ENCODE measurements at regions not wholly inside any gene's neighbourhood (a gene's known extent, or its start where the extent isn't known, plus 50 kb on each side); places are given as distances from the start of the nearest gene placed in this dataset.
A peak's percentile ranks its signal among the peaks of the same experiment; 100 is the strongest.

DNA sequence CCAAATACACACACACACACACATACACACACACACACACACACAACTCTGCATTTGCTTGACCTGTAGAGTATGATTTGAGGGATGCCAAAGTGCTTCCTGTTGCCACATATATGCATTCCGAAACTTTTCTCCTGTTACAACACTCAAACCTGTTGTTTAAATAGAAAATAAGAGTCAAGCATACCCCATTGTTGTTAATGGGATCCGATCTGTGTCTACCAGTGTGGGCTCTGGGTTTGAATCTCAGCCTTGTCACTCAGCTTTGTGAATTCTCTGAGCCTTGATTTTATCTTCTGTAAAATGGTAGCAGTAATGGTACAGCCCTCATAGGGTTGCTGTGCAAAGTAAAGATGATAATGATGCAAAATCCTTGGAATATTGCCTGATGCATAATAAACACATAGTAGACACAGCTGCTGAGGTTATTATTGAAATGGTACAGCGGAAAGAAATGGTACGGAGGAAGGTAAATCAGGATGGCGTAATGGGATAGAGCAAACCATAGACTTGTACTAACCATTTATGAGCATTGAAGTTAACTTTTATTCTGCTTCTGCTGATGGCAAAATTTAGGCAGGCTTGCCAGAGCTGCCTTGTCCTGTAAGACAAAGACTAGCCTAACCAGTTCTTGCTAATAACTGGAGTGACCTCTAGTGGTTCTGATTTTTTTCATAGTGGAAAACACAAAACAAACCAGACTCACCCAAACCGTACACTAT, 113.5 kb upstream of the PHACTR1 start:
- TF ChIP-seq POLR2A (IDR thresholded peaks at IDR 0.05): no peak
- no peak for TF ChIP-seq POLR2AphosphoS5 (IDR thresholded peaks at IDR 0.05)
- TF ChIP-seq, protein P1, sequence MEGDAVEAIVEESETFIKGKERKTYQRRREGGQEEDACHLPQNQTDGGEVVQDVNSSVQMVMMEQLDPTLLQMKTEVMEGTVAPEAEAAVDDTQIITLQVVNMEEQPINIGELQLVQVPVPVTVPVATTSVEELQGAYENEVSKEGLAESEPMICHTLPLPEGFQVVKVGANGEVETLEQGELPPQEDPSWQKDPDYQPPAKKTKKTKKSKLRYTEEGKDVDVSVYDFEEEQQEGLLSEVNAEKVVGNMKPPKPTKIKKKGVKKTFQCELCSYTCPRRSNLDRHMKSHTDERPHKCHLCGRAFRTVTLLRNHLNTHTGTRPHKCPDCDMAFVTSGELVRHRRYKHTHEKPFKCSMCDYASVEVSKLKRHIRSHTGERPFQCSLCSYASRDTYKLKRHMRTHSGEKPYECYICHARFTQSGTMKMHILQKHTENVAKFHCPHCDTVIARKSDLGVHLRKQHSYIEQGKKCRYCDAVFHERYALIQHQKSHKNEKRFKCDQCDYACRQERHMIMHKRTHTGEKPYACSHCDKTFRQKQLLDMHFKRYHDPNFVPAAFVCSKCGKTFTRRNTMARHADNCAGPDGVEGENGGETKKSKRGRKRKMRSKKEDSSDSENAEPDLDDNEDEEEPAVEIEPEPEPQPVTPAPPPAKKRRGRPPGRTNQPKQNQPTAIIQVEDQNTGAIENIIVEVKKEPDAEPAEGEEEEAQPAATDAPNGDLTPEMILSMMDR (IDR thresholded peaks at IDR 0.05): no peak
- TF ChIP-seq EP300 (IDR thresholded peaks at IDR 0.05): no peak
- H3K4me1 ChIP-seq: peaks cover 18% of the 10 kb centered on the region
- no peak for DNase-seq (ENCODE audit: low spot score in 2 of 2)
- H3K27ac ChIP-seq: no peak overlapping the region
- no peaks in the 10 kb centered on the region for H3K9me3 ChIP-seq
- H3K36me3 ChIP-seq: no peaks in the 10 kb centered on the region
- WGBS: 51% methylated on average over 6 of the region's 6 CpGs
- no peak overlapping the region for H3K4me3 ChIP-seq
- H3K27me3 ChIP-seq: no peaks in the 10 kb centered on the region

DNA sequence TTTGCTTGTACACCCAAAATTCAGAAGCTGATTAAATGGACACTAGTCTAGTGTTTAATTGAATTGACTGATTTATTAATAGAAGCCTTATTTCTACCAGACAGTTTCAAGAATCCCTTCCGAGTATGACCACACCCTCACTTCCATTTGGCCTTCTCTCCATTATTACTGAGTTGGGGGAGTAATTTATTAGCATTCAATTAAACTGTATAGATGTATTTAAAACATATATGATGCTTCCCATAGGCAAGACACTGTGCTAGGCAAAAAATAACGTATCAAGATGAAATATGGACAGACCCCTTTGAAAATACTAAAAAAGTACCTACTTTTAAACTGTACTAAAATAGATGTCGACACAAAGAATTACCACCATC, 112.9 kb upstream of the PHACTR1 start:
- no peak for DNase-seq (ENCODE audit: low spot score in 2 of 2)
- 62% methylated on average over 3 of the region's 3 CpGs for WGBS
- H3K27me3 ChIP-seq: no peaks in the 10 kb centered on the region
- no peak overlapping the region for H3K4me3 ChIP-seq
- peaks cover 23% of the 10 kb centered on the region for H3K4me1 ChIP-seq
- H3K36me3 ChIP-seq: no peaks in the 10 kb centered on the region
- H3K27ac ChIP-seq: no peak overlapping the region
- H3K9me3 ChIP-seq: no peaks in the 10 kb centered on the region
- TF ChIP-seq POLR2A (IDR thresholded peaks at IDR 0.05) (no peak), EP300 (IDR thresholded peaks at IDR 0.05) (no peak)

DNA sequence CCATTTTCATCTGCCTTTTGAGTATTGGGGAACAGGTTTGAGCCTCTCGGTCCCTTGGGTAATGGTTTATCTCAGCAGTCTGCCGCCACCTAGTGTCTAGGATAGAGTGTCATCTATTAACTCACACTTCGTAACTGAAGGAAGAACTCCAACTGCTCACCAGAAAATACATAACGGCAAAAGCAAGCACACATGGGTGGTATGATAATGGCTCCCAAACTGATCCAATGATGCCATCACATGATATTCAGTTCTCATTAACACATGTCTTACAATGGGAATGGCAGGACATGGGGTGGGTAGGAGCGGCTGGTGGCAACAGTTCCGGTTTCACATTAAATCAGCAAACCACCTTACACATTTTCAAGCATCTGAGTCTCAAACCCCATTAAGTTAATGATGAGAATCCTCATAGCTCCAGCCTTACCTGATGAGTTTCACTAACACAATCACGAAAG, 110.7 kb upstream of the PHACTR1 start:
- WGBS: 46% methylated on average over 7 of the region's 7 CpGs
- no peaks in the 10 kb centered on the region for H3K9me3 ChIP-seq
- TF ChIP-seq POLR2A (IDR thresholded peaks at IDR 0.05) (no peak), POLR2AphosphoS5 (IDR thresholded peaks at IDR 0.05) (no peak), EP300 (IDR thresholded peaks at IDR 0.05) (no peak)
- TF ChIP-seq, protein P1 (IDR thresholded peaks at IDR 0.05): peak; percentile 41 to 50
- no peak overlapping the region for H3K27ac ChIP-seq
- H3K4me1 ChIP-seq: peaks cover 23% of the 10 kb centered on the region
- H3K27me3 ChIP-seq: no peaks in the 10 kb centered on the region
- no peak overlapping the region for H3K4me3 ChIP-seq
- no peaks in the 10 kb centered on the region for H3K36me3 ChIP-seq
- no peak for DNase-seq (ENCODE audit: low spot score in 2 of 2)

DNA sequence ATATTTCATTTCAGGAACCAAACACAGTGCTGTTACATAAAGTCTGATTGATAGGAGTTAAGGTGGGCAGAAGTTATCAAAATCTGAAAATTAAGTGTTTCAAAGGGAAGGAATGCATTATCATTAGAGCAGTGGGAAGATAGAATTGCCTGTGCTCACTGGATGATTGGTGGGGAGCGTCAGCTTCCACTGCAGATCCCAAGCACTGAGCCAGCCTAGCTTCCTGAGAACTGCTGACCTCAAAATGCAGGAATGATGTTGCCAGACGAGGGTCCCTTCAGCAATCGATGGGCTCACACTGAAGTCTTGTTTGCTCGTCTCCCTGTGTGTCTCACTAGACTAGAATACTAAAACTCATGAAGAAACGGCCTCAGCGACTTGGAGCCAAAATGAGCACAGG, 110.0 kb upstream of the PHACTR1 start:
- Histone ChIP-seq H3K4me1 (peaks cover 23% of the 10 kb centered on the region), H3K27ac (no peak overlapping the region), H3K9me3 (no peaks in the 10 kb centered on the region), H3K27me3 (no peaks in the 10 kb centered on the region), H3K36me3 (no peaks in the 10 kb centered on the region), H3K4me3 (no peak overlapping the region)
- 82% methylated on average over 6 of the region's 6 CpGs for WGBS
- TF ChIP-seq EP300 (IDR thresholded peaks at IDR 0.05) (no peak), POLR2A (IDR thresholded peaks at IDR 0.05) (no peak), POLR2AphosphoS5 (IDR thresholded peaks at IDR 0.05) (no peak)
- TF ChIP-seq, protein P1 (IDR thresholded peaks at IDR 0.05): no peak
- DNase-seq (ENCODE audit: low spot score in 2 of 2): no peak

DNA sequence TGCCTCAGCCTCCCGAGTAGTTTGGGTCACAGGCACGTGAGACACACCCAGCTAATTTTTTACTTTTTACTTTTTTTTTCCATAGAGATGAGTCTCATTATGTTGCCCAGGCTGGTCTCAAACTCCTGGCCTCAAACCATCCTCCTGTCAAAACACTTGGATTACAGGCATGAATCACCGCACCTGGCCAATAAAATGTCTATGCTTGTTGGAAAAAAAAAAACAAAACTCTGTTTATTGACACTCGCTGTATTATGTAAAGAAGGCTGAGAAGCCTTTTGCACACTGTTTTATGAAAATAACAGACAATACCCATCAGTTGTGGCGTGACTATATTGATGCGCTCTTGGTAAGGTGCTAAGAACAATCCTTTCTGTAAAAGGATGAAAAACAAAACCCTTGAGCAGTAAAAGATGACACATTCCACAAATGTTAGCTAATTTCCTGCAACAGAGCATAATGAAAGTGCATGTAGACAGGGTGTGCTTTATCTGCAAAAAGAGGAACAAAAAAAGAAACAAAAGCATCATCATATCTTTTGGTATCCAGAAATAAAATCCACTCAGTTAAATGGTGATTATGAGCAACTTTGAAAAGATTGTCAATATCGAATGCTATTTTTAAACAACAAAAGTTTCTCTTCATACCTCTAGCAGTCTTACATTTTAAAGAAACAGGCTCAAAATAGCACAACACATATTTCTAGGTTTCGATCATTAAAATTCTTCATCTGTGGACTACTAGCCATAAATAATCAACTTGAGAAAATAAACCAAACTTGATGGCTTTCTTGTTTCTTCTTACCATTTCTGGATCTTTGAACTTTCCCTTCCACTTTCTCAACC, 108.3 kb upstream of the PHACTR1 start:
- no peak overlapping the region for H3K27ac ChIP-seq
- H3K4me3 ChIP-seq: no peak overlapping the region
- TF ChIP-seq POLR2A (IDR thresholded peaks at IDR 0.05): no peak
- TF ChIP-seq, protein P1 (IDR thresholded peaks at IDR 0.05): no peak
- no peak for TF ChIP-seq EP300 (IDR thresholded peaks at IDR 0.05)
- TF ChIP-seq POLR2AphosphoS5 (IDR thresholded peaks at IDR 0.05): no peak
- peaks cover 16% of the 10 kb centered on the region for H3K4me1 ChIP-seq
- no peaks in the 10 kb centered on the region for H3K9me3 ChIP-seq
- no peaks in the 10 kb centered on the region for H3K36me3 ChIP-seq
- WGBS: 42% methylated on average over 8 of the region's 8 CpGs
- H3K27me3 ChIP-seq: no peaks in the 10 kb centered on the region
- DNase-seq (ENCODE audit: low spot score in 2 of 2): no peak

All from suprapubic skin (tissue), 4 donors.